GM19099 (cell line): ENCODE measurements at regions not wholly inside any gene's neighbourhood (a gene's known extent, or its start where the extent isn't known, plus 50 kb on each side); places are given as distances from the start of the nearest gene placed in this dataset.

Experiments used
- POLR2A ChIP-seq: IDR thresholded peaks from 3 replicates; pipeline ENCODE4 v1.6.1; 2011; ENCODE audit warnings: low read depth; ENCODE audit not compliant: insufficient read length; ENCODE audit errors: extremely low read depth

- no peak for TF ChIP-seq POLR2A
These were observed 190.8 kb upstream of the NDUFV2 start for GRCh38 chr18:8911408-8912340.

GRCh38 chr18:8912348-8913326, 189.9 kb upstream of the NDUFV2 start:
- TF ChIP-seq POLR2A = no peak

- no peak for TF ChIP-seq POLR2A
These were observed 176.0 kb upstream of the NDUFV2 start for GRCh38 chr18:8926464-8926863.

GRCh38 chr18:8928044-8928443, 174.5 kb upstream of the NDUFV2 start:
- TF ChIP-seq POLR2A = no peak

GRCh38 chr18:8928847-8929780, 173.4 kb upstream of the NDUFV2 start:
- no peak for TF ChIP-seq POLR2A

- no peak for TF ChIP-seq POLR2A
These were observed 171.4 kb upstream of the NDUFV2 start for GRCh38 chr18:8930990-8931616.

- TF ChIP-seq POLR2A = no peak
These were observed 169.6 kb upstream of the NDUFV2 start for GRCh38 chr18:8932866-8933265.

GRCh38 chr18:8933714-8934284, 168.7 kb upstream of the NDUFV2 start:
- no peak for TF ChIP-seq POLR2A

- no peak for TF ChIP-seq POLR2A
These were observed 165.9 kb upstream of the NDUFV2 start for GRCh38 chr18:8936619-8937018.

- no peak for TF ChIP-seq POLR2A
These were observed 165.1 kb upstream of the NDUFV2 start for GRCh38 chr18:8937160-8938094.

GRCh38 chr18:8938817-8939216, 163.7 kb upstream of the NDUFV2 start:
- no peak for TF ChIP-seq POLR2A

- no peak for TF ChIP-seq POLR2A
These were observed 160.2 kb upstream of the NDUFV2 start for GRCh38 chr18:8942021-8942908.
